Stimulated activated CD4-positive, alpha-beta T cell treated with anti-CD3 and anti-CD28 coated beads, Interleukin-12 subunit alpha, Interleukin-12 subunit beta, amount 100 ng/mL, for 48 hours (primary cell): ENCODE measurements at regions not wholly inside any gene's neighbourhood (a gene's known extent, or its start where the extent isn't known, plus 50 kb on each side); places are given as distances from the start of the nearest gene placed in this dataset.
"Not testable (repeated sequence)": the region's sequence is repeated elsewhere in the genome, so short reads cannot be mapped to it uniquely, and the experiment has no call there.

Source experiments
- DNase-seq, 3 donors: peaks; one replicate each; pipeline ENCODE4 v3.0.0-alpha.2; 2020; ENCODE audit warnings: low read depth in 2 of 3, low spot score in 1 of 3

DNA sequence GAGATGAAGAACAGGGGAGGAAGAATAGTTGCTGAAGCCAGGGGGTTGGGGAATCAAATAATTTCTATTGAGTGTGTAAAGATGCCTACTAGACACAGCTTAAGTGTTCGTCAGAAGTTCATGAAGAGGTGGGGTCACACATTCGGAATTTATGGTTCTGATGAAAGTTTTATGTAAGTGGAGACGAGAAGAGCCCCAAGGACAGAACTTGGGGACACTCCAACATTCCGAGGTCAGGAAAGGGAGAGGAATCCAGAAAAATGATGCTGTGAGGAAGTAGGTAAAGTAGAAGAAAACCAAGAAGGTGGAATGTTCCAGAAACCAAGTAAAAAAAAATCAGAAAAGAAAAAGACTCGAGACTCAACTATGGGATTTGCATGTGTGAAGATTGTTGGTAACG is 272.5 kb downstream of the SIPA1L2 start:
- DNase-seq: no peak

DNA sequence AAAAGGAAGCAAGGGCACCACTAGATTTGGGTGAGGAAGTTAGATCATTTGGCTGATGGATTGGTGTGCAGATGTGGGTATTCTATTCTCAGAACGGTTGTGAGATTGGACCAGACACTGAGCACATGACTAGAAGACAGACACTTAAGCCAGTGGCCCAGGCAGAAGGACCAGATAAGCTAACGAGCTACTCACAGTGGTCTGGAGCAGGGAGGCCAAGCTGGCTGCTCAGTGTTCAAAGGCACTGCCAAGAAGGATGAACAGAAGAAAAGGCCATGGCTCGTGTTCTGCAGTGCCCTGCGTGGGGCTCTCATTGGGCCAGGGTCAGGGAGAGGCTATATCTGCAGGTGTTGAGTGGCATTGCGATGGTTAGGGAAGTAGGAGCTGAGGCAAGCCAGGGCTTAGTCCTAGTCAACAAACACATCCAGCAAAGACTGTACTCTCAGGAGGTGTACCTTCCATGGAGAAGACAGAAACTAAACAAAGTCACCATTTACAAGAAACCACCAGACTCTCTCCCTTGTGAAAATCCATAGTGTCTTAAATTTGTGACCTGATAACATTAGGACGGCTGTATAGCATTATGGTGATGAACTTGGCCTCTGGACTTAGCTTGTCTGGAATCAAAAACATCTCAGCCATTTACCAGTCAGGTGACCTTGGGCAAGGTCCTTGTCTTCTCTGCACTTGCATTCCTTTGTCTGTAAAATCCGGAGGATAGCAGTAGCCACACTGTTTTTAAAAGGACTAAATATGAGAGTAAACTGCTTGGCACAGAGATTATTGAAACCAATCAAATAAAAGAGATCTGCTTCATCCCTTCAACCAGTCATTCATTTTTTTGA is 274.5 kb downstream of the SIPA1L2 start:
- no peak for DNase-seq

DNA sequence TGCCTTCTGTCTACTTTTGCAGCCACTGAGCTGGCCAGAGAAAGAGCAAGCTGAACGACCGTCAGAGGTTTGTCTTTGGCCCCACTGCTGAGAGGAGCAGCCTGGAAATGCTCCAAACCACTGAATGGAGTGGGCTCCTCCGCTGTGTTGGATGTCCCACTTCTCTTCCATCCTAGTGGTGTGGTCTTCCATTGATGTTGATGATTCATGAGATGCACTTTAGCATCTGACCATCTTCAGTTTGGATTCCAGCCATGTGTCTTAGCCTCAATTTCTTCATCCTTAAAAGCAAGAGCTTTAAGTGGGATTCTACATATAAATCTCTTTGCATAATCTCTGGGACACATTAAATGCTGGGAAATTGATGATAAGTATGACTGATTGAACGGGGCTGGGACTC is 276.9 kb downstream of the SIPA1L2 start:
- no peak for DNase-seq

DNA sequence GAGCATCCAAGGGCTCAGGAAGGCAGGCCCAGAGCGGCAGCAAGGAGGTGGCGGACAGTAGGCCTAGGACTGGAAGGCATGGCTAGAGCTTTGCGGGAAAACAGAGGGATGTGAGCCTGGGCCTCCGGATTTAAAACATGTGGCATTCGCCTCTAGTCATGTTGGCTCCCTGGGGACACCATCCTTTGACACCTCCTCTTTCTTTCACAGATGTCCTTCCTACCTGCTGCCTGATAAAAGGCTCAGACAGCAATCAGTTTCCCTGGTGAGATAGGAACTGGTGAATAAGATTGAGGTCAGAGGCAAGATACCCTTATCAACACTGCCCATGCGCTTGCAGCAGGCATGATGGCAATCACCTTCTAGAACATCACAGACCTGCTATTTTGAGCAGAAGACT is 277.6 kb downstream of the SIPA1L2 start:
- no peak for DNase-seq

DNA sequence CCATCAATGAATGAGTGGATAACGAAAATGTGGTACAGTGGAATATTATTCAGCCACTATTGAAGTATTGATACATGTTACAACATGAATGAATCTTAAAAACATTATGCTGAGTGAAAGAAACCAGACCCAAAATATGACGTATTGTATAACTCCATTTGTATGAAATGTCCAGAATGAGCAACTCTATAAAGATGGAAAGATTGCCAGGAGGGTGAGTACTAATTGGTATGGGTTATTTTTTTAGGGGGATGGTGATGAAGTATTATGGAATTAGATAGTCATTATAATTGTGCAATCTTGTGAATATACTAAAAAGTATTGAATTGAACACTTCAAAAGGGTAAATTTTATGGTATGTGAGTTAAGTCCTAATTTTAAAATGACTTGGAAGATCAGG is 278.6 kb downstream of the SIPA1L2 start:
- DNase-seq: no peak

DNA sequence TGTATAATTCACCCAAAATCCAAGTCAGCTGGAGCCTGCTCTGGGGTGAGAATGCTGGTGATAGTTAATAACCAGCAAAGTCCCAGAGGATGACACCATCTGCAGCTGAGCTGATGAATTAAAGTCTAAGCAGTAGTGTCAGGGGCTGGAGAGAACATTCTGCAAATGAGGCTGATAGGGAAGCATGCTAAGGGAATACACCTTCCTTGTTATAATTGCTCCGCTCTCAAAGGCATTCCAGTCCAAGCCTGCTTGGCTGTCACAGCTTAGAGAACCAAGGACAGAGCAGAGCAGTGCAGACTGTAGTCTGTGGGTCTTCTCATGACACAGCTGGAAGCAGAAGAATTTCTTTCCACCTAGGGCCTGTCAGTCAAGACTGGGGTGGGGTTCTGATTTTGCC is 283.1 kb downstream of the SIPA1L2 start:
- DNase-seq: no peak

DNA sequence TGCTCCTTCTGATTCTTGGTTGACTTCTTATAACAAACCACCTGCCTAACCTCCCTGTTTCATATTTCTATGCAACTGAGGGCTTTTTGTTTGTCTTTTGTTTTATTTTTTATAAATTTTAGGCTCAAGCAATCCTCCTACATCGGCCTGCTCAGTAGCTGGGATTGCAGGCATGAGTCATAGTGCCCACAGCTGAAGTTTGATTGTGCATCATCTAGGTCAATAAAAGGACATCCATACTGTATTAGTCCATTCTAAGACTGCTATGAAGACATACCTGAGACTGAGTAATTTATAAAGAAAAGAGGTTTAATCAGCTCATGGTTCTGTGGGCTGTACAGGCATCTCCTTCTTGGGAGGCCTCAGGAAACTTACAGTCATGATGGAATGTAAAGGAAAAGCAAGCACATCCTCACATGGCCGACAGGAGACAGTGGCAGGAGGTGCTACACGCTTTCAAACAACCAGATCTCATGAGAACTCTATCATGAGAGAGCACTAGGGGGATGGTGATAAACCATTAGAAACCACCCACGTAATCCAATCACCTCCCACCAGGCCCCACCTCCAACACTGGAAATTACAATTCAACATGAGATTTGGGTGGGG is 285.0 kb downstream of the SIPA1L2 start:
- DNase-seq: no peak

DNA sequence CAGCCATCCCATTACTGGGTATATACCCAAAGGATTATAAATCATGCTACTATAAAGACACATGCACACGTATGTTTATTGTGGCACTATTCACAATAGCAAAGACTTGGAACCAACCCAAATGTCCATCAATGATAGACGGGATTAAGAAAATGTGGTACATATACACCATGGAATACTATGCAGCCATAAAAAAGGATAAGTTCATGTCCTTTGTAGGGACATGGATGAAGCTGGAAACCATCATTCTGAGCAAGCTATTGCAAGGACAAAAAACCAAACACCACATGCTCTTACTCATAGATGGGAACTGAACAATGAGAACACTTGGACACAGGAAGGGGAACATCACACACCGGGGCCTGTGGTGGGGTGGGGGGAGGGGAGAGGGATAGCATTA is 285.7 kb downstream of the SIPA1L2 start:
- DNase-seq: not testable (repeated sequence)

DNA sequence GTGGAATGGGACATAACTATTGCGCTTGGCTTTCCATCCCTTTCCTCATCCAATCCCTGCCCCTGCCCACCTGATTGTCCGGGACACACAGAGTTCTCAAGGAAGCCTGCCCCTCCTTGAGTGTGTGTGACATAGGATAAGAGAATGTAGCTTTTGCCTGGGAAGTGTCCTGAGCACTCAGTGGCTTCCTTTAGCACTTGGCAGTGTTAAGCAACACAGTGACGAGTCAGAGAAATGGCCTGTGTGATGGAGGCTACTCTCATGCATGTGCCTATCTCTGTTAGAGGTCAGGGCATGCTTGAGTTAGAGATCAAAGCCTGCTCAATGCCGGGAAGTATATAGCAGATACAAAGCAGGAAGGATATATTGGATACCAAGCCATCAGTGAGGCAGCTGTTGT is 289.5 kb downstream of the SIPA1L2 start:
- no peak for DNase-seq

DNA sequence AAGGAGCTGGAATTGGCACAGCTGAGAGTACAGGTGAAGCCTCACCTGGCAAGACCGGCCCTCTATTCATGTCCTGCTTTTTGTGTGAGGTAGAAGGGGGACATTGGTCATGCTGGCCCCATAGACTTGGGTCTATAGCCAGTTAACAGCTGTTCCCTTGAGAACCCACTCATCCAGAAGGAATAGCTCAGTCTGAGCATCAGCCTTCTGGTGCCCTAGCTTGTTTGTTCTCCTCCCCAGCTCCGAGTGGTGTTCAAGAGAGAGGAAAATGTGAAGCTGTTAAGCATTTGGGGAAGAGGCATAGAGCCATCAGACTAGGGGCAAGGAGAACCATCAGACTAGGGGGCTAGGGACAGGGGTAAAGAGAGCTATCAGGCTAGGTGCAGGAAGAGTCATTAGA is 290.9 kb downstream of the SIPA1L2 start:
- no peak for DNase-seq

DNA sequence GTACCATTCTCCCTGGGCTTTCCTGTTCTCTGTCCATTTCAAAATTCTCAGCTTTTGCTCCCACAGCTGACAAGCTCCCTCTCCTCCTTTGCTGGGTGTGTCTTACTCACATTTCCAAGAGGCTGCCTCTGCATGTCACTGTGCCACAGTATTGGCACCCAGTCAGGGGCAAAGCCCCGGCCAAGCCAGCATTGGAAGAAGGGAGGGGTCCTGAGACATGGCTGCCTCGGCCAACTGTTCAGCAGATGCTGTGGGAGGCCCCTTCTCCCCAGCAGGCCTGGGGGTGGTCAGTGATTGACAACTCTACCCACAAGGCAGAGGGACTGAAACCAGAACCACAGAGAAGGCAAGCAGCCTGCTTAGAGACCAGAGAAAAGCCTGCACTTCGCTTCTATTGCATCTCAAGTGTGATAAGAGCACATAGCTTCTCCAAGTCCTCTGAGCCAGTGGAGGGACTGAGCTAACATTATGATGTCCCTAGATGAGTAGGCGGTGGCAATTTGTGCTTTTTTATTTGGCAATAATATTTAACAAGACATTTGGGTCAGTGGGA is 294.1 kb downstream of the SIPA1L2 start:
- no peak for DNase-seq

DNA sequence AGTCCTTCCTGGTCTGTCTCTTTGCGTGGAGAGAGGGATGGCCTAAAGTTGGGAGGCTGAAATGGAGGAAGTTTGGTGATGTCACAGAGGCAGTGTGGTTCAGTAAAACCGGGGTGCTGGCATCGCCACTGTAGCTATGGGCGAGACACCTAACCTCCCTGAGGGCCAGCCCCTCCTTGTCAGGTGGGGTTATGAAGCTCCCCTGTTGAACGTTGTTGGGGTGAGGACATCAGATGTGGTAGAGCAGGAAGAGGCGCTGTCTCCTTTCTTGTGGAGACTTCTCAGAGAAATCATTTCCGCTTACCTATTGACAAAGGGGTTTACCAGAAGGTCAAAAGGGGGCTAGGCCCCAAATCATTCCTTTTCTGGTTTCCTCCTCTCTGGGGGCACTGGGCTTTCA is 294.7 kb downstream of the SIPA1L2 start:
- DNase-seq: no peak

DNA sequence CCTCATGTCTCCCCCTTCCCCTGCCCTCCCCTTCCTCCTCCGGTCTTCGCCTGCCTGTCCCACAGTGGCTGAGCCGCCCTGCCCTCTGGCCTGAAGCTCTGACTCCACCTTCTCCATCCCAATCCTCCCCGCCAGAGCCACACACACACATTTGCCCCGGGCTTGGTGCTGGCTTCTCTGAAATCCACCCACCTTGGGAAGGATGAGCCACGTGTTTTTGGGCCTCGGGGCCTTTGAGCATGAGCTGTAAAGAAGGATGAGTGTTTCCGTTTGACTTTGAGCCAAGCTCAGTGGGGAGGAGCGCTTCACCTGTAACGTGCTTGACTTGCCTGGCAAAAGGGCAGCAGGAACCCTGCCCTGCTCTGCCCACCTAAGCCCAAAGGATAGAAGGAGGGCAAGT is 295.1 kb downstream of the SIPA1L2 start:
- no peak for DNase-seq

DNA sequence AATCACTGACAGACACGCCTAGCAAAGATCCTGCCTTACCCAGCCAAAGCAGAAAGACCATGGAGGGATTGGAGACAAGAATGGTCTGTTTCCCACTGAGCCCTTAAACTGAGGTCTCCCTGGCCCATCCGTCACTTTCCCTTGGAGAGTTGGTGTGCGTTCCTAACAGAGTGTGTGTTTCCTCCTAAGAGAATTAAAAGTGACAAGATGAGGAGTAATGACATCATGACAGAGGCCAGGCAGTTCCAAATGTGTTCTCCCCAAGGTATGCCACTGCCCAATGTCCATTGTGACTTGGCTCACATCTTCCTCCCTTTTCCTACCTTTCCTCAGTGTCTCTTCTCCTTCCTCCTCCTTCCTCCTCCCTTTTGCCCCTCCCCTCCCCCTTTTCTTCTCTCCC is 295.7 kb downstream of the SIPA1L2 start:
- no peak for DNase-seq

DNA sequence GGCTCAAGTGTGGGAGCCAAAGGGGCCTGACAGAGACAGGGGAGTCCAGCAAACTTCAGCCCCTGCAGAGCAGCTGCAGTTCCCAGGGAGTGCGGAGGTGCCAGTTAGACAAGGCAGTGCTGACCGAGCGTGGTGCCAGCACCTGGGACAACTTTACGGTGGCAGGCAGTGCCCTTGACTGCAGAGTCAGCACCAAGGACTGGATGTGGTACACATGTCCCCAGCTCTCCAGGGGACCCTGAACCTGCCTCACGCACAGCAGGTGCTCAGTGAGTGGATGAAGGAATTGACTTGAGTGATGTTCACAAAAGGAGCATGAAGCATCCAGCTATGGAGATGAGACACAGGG is 296.5 kb downstream of the SIPA1L2 start:
- no peak for DNase-seq

DNA sequence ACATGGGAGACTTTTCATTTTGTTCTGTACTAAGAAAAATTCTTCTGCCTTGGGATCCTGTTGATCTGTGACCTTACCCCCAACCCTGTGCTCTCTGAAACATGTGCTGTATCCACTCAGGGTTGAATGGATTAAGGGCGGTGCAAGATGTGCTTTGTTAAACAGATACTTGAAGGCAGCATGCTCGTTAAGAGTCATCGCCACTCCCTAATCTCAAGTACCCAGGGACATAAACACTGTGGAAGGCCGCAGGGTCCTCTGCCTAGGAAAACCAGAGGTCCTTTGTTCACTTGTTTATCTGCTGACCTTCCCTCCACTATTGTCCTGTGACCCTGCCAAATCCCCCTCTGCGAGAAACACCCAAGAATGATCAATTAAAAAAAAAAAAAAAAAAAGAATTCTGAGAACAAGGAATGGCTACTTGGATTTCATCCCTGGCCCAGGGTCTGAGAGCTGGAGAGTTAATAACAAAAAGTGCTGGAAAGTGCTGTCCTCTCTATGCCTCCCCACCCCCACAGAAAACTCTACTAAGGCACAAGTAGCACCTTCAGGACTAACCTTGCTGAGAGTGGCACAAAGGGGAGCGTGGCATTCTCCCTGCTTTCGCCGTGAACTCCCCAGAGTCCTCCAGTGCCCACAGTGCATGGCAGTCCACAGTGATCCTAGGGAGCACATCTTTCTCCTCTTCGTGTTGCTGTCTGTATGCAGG is 297.1 kb downstream of the SIPA1L2 start:
- DNase-seq: not testable (repeated sequence)

DNA sequence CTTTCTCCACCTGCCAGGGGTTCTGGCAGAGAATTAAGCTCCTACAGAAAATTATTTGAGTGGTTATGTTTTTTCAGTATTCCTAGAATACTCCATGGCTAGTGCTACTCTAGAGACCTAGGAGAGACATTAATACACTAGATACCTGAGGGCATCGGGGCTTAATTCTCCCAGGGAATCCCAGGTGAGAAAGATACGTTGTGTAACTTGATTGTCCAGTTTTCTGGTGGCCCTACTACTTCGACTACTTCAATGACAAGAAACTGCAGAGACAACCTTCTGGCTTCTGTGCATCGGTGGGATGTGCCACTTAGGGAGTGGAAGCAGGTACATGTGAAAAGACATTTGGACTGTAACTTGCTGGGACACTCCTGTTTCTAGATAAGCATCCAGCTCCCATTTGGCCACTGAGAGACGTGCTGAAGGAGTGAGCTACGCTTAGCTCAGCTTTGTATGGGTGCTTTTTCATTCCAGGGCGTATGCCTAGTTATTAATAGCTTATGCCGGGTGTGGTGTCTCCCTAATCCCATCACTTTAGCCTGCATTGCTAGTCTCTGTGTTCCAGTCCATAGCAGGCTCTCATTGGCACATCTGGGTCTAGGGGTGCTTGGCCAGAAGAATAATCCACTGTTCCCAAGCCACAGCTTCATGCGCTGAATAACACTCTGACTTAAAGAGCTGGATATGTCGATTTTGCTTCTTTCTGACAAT is 300.7 kb downstream of the SIPA1L2 start:
- no peak for DNase-seq

DNA sequence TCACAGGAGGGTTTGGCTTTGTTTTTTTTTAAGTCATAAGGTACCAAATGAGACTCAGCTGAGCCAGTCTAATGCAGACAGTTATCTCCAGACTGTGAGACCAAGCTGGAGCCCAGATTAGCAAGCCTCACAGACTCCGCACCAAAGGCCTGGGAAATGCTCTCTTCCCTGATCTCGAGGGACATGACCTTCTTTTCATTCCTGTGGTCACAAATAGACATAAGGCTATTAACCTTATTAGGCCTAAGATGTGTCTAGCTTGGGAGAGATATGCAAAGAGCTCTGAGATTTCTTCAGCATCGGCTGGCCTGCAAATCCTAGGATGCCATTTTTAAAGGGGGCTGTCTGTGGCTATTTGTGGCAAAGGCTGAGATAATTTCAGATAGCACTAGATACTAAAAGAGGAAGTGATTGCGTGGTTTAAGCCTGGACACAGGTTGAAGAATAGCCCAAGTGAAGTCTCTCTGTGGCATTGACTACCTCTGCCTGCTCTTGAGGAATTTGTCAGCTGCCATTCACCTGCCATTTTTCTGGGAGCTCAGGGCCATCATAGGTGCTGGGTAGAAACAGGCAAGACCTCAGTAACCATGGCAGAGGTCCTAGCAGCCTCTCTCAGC is 301.3 kb downstream of the SIPA1L2 start:
- DNase-seq: no peak

DNA sequence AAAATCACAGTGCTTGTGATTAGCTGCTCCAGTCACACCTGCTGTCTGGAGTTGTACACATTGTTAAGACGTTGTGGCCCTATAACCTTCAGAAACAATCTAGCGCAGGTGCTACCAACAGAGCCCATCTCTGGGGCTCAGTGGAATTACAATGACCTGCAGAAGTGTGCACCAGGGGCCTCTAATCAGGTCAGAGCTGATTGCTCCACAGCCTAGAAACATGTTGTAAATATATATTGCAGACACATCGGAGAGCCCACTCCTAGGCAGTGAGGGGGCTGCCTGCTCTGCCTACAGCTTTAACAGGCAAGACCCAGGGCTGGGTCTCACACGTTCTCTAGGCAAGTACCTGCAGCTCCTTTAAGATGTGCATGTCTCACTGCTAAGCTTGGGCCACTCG is 302.0 kb downstream of the SIPA1L2 start:
- no peak for DNase-seq

DNA sequence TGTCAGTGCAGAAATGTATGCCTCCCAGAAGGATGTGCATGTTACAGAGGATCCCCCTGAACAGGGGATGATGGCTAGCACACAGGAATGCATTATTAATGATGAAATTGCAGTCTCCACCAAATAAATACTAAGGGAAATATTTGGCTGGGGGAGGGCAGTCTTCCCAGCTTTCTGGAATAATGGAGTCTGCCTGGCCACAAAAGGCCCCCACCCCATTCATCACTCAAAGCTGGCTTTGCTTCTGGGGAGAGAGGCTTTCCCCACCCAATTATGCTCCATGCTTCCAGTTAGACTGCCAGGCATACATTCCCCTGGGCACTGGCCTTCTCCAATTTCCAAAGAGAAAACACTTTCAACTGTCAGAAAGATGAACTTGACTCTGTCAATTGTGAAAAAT is 302.7 kb downstream of the SIPA1L2 start:
- no peak for DNase-seq

DNA sequence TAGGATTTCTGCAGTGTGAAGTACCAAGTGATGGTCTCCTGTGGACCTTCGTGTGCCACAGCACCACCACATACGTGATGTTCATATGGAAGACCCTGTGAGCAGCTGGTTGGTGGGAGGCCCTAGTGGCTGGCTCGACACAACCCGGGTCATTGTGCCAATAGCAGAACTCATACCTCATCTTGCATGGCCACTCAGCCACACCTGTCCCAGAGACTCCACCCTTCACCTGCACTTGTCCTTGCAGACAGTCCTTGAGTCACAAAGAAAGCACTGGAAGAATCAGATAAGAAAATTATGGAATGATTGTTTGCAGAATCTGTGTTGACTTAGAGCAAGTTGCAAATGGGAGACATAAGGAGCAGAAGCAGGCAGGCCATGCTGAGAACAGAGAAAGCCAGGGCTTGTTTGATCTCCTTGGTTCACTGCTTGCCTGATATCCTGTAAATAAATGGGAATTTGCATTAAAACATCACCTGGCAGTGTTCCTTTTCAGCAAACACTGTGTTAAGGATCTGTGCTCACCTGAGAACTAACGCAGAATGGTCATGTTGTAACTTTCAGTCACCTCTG is 307.7 kb downstream of the SIPA1L2 start:
- DNase-seq: no peak
